Keratinocyte (primary cell): ENCODE measurements at regions not wholly inside any gene's neighbourhood (a gene's known extent, or its start where the extent isn't known, plus 50 kb on each side); places are given as distances from the start of the nearest gene placed in this dataset.

Experiments
- DNase-seq: peaks from one replicate; pipeline ENCODE4 v3.0.0-alpha.2; 2011; ENCODE audit warnings: low read depth, missing footprints, low spot score
- FAIRE-seq: peaks from 2 replicates; lab custom pipeline; 2011; peaks lifted over from hg19 to GRCh38; lab: Jason Lieb, UNC
- H2AFZ ChIP-seq: 2 replicates; pipeline ENCODE4 v1.6.0; 2012; ENCODE audit warnings: low read length, control low read depth, inconsistent platforms; ENCODE audit not compliant: control insufficient read depth
- H3K27ac ChIP-seq: 2 replicates; pipeline ENCODE4 v1.5.1; 2011; ENCODE audit warnings: low read length; ENCODE audit not compliant: control insufficient read depth, insufficient read depth
- H3K27me3 ChIP-seq: 3 replicates; pipeline ENCODE4 v1.6.0; 2011; ENCODE audit warnings: low read length; ENCODE audit not compliant: control insufficient read depth, insufficient read depth; ENCODE audit errors: extremely low read depth
- H3K36me3 ChIP-seq, 2 experiments: 2 replicates in 1 of 2; 3 replicates in 1 of 2; pipeline ENCODE4 v1.5.1; 2011; ENCODE audit warnings: low read length in 2 of 2, mild to moderate bottlenecking in 1 of 2; ENCODE audit not compliant: control insufficient read depth in 2 of 2, insufficient read depth in 2 of 2; ENCODE audit errors: extremely low read depth in 1 of 2
- H3K4me1 ChIP-seq: 3 replicates; pipeline ENCODE4 v1.5.1; 2011; ENCODE audit warnings: low read length; ENCODE audit not compliant: control insufficient read depth, insufficient read depth; ENCODE audit errors: extremely low read depth
- H3K4me2 ChIP-seq: 3 replicates; pipeline ENCODE4 v1.6.0; 2011; ENCODE audit warnings: low read depth, low read length; ENCODE audit not compliant: control insufficient read depth, insufficient read depth; ENCODE audit errors: extremely low read depth
- H3K4me3 ChIP-seq, 3 experiments: fragments of 200-600 bp in 1 of 3; sonication (generic) in 1 of 3; 2 replicates in 2 of 3; 3 replicates in 1 of 3; pipeline ENCODE4 v1.5.1; 2011 to 2016; ENCODE audit warnings: low read length in 3 of 3, mild to moderate bottlenecking in 3 of 3, control low read depth in 2 of 3, inconsistent platforms in 1 of 3, low read depth in 1 of 3, mixed read lengths in 1 of 3, mixed run types in 1 of 3, moderate library complexity in 1 of 3; ENCODE audit not compliant: control insufficient read depth in 2 of 3, insufficient read depth in 2 of 3; ENCODE audit errors: extremely low read depth in 1 of 3
- H3K79me2 ChIP-seq: 2 replicates; pipeline ENCODE4 v1.6.0; 2012; ENCODE audit warnings: low read length; ENCODE audit not compliant: control insufficient read depth, insufficient read depth
- H3K9ac ChIP-seq: 3 replicates; pipeline ENCODE4 v1.6.0; 2011; ENCODE audit warnings: low read length; ENCODE audit not compliant: control insufficient read depth, insufficient read depth; ENCODE audit errors: extremely low read depth
- H3K9me1 ChIP-seq: 3 replicates; pipeline ENCODE4 v1.6.0; 2011; ENCODE audit warnings: low read length; ENCODE audit not compliant: control insufficient read depth, insufficient read depth; ENCODE audit errors: extremely low read depth
- H3K9me3 ChIP-seq: 2 replicates; pipeline ENCODE4 v1.5.1; 2012; ENCODE audit warnings: low read depth, low read length; ENCODE audit not compliant: control insufficient read depth
- H4K20me1 ChIP-seq: 3 replicates; pipeline ENCODE4 v1.6.0; 2011; ENCODE audit warnings: low read length; ENCODE audit not compliant: control insufficient read depth, insufficient read depth; ENCODE audit errors: extremely low read depth
- CTCF ChIP-seq, 3 experiments: IDR thresholded peaks in 1 of 3; conservative IDR thresholded peaks in 1 of 3; optimal IDR thresholded peaks in 1 of 3; 2 replicates in 2 of 3; 3 replicates in 1 of 3; pipeline versions ENCODE3 to v1.5.1; 2011; ENCODE audit warnings: low read length in 3 of 3, mild to moderate bottlenecking in 3 of 3, moderate library complexity in 2 of 3, control low read depth in 1 of 3, inconsistent platforms in 1 of 3; ENCODE audit not compliant: insufficient read depth in 2 of 3; ENCODE audit errors: extremely low read depth in 1 of 3
- EZH2 ChIP-seq: IDR thresholded peaks from one replicate; pipeline ENCODE4 v1.6.1; 2012; ENCODE audit warnings: inconsistent platforms, mild to moderate bottlenecking, low read length, moderate library complexity
- dilution Hi-C: fragments of 300-500 bp; cut with MboI; formaldehyde crosslinking; loops from one replicate; pipeline ENCODE4 v1.7.0; 2020; ENCODE audit warnings: low sequenced_read_pairs; ENCODE audit not compliant: extremely low pct_ligation_motif_present

- no peaks in the 10 kb centered on the region for H3K9me1 ChIP-seq
- H3K4me3 ChIP-seq: no peak overlapping the region
- no peaks in the 10 kb centered on the region for H3K4me1 ChIP-seq
- no peak overlapping the region for H3K4me2 ChIP-seq
- no peaks in the 10 kb centered on the region for H3K9me3 ChIP-seq
- no peaks in the 10 kb centered on the region for H4K20me1 ChIP-seq
- no peak for FAIRE-seq
- dilution Hi-C loops: no loop called here
- H3K79me2 ChIP-seq: no peaks in the 10 kb centered on the region
- no peak overlapping the region for H3K9ac ChIP-seq
- peaks cover 30% of the 10 kb centered on the region for H3K27me3 ChIP-seq
- H3K27ac ChIP-seq: no peak overlapping the region
- H2AFZ ChIP-seq: no peak overlapping the region
- no peak for DNase-seq
- no peaks in the 10 kb centered on the region for H3K36me3 ChIP-seq
- TF ChIP-seq EZH2: no peak
- no peak for TF ChIP-seq CTCF (optimal IDR thresholded peaks at IDR 0.05 in 1 of 3, IDR thresholded peaks at IDR 0.05 in 1 of 3, conservative IDR thresholded peaks at IDR 0.05 in 1 of 3; ENCODE audit: extremely low read depth in 1 of 3, insufficient read depth in 2 of 3, low read length in 3 of 3)
Observed at GRCh38 chr9:36760667-36761420, 188.1 kb downstream of the MELK start.

GRCh38 chr9:36762958-36763357 is 190.3 kb downstream of the MELK start:
- dilution Hi-C loops: no loop called here
- DNase-seq (no peak), FAIRE-seq (no peak)
- Histone ChIP-seq H3K9ac (no peak overlapping the region), H3K4me2 (no peak overlapping the region), H4K20me1 (no peaks in the 10 kb centered on the region), H3K36me3 (no peaks in the 10 kb centered on the region), H2AFZ (no peak overlapping the region), H3K79me2 (no peaks in the 10 kb centered on the region), H3K27ac (no peak overlapping the region), H3K4me1 (no peaks in the 10 kb centered on the region), H3K4me3 (no peak overlapping the region), H3K27me3 (peaks cover 27% of the 10 kb centered on the region), H3K9me3 (no peaks in the 10 kb centered on the region), H3K9me1 (no peaks in the 10 kb centered on the region)
- no peak for TF ChIP-seq EZH2

- no peak overlapping the region for H3K4me3 ChIP-seq
- no peak overlapping the region for H3K27ac ChIP-seq
- H2AFZ ChIP-seq: no peak overlapping the region
- no peak overlapping the region for H3K9ac ChIP-seq
- TF ChIP-seq CTCF (optimal IDR thresholded peaks at IDR 0.05 in 1 of 3, IDR thresholded peaks at IDR 0.05 in 1 of 3, conservative IDR thresholded peaks at IDR 0.05 in 1 of 3; ENCODE audit: extremely low read depth in 1 of 3, insufficient read depth in 2 of 3, low read length in 3 of 3) (no peak), EZH2 (no peak)
- no peaks in the 10 kb centered on the region for H4K20me1 ChIP-seq
- no peak overlapping the region for H3K4me2 ChIP-seq
- H3K9me3 ChIP-seq: no peaks in the 10 kb centered on the region
- H3K4me1 ChIP-seq: no peaks in the 10 kb centered on the region
- dilution Hi-C loops: no loop called here
- no peak for DNase-seq
- no peak for FAIRE-seq
- peaks cover 27% of the 10 kb centered on the region for H3K27me3 ChIP-seq
- no peaks in the 10 kb centered on the region for H3K9me1 ChIP-seq
- no peaks in the 10 kb centered on the region for H3K36me3 ChIP-seq
- no peaks in the 10 kb centered on the region for H3K79me2 ChIP-seq
Observed at GRCh38 chr9:36763778-36764177, 191.1 kb downstream of the MELK start.
